GM19043 (cell line): ENCODE measurements at regions not wholly inside any gene's neighbourhood (a gene's known extent, or its start where the extent isn't known, plus 50 kb on each side); places are given as distances from the start of the nearest gene placed in this dataset.
"Not testable (repeated sequence)": the region's sequence is repeated elsewhere in the genome, so short reads cannot be mapped to it uniquely, and the experiment has no call there.

Experiments used
- ATAC-seq: cut with Tn5 transposase; IDR thresholded peaks from one replicate; pipeline ENCODE4 v1.9.1; 2021; ENCODE audit warnings: low read depth; ENCODE audit not compliant: unreplicated experiment

DNA sequence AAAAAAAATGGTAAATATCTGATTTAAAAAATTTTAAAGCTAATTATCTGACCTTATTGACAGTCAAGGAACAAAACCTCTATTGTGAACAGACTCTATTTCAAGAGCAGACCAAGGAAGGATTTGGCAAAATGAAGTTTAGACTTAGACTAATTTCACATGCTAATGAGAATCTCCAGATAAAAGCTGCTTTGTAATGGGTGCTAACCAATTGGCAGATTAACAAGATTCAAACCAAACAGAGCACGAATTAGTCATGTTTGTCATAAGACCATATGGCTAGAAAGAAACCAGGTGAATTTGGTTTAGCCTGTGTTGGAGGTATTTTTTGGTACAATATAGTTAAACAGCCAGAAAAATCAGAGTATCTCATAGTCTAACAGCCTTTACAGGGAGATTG lies 429.1 kb upstream of the NFE2L3 start:
- no peak for ATAC-seq

DNA sequence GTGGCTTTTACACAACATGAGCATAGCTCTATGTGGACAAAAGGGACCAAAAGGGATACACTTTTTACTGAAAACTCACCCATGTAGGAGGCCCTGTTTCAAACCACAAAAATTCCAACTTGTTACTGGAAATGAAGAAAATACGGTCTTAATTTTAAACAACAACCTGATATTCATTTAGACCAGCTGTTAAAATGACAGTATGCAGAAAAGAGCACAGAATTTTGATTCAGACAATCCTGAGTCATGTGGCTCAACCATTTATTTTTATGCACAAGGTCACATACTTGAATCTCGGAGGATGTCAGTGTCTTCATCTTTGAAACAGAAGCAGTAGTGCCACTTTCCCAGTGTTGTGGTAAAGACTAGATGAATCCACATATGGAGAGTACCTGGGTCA lies 426.5 kb upstream of the NFE2L3 start:
- ATAC-seq: no peak

DNA sequence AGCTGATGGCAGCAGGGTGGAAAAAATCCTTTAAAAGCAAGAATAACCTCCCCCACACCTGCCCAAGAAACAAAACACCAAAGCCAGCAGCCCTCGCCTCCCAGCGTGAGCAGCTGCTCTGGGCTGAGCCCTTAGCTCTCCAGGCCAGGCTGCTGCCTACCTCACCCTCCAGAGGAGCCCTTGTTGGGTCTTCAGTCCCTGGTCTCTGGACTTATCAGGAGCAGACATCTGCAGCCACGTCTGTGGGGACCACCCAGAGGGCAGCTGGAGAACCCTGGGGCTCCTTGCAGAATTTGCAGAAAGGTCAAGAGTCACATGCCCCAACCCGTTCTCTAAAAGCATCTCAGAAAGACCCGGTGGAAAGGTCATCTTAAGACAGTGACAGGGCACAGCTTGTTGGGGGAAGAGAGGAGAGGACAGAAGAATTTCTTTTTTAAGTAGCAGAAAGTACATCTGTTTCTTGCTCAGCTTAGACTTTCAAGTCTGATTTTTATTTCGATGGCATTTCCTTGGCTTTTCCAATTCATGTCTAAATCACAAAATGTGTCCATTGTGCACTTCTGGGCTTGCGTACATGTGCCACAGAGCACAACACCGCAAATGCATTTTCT lies 425.7 kb upstream of the NFE2L3 start:
- no peak for ATAC-seq

DNA sequence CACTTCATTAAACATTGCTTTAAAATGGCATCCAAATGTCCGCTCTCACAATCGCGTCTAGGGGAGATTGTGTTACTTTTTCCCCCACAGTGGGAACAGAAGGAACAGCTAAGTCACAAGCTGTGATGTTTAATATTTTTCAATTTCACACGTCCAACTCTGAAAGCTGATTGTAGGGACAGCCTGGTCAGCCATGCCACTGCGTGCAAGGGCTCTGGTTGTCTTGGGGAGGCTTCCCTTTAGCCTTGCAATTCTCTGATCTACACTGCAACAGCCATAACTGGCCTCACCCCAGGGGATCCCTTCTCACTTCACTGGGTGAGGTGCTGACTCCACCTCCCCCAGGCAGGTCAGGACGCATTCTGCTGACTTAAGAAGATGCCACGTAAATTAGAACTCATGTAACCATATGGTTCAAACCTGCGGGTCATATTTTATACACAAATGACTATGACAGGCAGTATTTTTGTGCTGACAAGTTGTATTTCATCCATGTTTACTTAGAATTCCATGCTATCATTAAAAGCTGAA lies 425.2 kb upstream of the NFE2L3 start:
- ATAC-seq: no peak

DNA sequence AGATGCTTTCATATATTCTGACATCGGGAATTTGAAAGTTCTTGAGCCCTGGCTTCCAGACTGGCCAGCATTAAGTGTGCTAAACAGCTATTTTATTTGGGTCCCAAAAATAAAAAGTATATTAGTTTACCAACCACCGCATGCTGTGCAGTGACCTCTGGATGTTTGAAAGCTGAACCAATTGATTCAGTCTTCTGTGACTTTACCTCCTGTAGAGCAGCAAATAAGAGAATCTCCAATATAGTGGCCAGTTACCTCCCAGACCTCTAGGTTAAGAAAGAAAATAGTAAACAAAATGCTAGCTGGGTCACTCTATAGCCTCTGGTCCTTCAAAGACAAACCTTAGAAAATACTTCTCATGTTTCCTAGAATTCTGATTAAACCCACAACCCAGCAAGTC lies 424.6 kb upstream of the NFE2L3 start:
- ATAC-seq: no peak

DNA sequence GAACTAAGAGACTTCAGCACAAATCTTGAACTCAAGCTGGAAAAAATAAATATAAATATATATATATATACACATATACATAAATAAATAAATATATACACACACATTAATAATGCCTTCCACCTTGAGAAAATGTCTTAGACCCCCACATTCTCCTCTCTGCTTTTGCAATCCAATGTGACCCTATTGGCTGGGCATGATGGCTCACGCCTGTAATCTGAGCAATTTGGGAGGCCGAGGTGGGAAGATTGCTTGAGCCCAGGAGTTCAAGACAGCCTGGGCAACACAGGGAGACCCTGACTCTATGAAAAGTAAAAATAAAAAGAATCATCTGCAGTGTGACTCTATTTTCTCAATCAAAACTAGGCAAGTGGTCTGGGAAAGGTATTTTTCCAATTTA lies 424.1 kb upstream of the NFE2L3 start:
- ATAC-seq: no peak

DNA sequence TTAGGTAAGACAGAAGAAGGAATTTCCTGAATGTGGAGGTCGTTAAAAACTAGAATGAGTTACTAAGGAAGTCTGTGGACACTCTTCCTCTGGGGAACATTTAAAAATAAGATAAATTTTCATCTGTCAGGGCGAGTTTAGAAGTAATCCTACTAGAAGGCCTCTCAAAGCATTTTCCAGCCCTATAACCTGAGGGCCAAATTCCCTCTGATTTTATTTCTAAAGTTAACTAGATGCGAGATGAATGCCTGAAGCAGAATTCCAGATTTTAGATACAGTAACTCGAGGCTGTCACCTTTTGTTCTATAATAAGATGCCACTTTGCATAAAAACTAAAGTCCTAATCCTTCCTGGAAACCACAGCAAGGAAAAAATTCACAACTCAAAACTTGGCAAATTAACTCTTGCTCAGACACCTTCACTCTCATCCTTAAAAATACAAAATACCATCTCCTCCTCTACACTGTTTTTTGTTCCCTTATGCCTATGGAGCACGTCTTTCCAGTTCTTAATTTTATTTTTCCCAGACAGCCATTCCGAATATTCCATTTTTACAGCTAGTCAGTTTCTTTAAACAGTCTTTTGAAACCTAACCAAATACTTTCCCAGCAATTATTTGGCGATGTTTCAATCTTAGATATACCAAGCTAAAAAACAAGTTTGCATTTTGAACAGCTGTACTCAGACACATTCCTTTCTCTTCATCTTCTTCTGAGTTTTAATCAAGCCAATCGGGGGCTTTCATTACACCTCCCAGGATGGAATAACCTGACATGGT lies 420.7 kb upstream of the NFE2L3 start:
- no peak for ATAC-seq

DNA sequence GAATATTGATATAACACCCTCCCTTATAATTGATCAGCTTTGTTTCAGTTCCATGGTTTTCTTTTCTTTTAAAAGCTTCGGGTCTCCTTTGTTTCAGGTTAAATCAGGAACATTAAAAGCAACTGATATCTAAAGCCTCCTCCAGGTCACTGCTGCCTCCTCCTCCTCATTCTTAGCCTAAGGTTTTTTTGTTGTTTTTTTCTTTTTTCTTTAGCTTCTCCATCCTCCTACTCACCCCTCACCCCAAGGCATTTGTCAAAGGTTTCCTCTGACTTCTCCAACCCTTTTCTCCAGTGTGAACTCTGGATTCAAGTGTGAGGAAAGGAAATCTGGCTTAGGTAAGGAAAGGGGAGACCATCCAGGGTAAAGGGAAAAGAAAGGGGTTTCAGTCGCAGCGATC lies 420.2 kb upstream of the NFE2L3 start:
- ATAC-seq: no peak

DNA sequence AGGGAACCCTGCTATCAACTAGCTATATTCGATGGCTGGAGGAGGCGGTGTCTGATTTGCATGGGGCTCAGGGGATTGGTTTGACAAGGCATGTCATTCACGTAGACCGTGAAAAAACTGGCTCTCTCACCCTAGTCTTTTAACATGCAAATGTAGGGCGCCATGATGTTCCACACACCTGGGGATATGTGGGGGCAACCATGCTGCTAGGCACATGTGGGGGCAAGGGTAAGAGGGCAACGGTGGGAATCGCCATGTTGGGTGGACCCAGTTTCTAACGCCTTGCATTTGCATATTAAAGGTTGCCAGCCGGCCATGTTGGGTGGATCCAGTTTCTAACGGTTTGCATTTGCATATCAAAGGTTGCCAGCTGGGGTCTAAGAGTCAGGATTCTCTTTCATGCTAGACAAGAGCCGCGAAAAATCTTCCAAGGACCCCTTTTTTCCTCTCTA lies 419.2 kb upstream of the NFE2L3 start:
- no peak for ATAC-seq

DNA sequence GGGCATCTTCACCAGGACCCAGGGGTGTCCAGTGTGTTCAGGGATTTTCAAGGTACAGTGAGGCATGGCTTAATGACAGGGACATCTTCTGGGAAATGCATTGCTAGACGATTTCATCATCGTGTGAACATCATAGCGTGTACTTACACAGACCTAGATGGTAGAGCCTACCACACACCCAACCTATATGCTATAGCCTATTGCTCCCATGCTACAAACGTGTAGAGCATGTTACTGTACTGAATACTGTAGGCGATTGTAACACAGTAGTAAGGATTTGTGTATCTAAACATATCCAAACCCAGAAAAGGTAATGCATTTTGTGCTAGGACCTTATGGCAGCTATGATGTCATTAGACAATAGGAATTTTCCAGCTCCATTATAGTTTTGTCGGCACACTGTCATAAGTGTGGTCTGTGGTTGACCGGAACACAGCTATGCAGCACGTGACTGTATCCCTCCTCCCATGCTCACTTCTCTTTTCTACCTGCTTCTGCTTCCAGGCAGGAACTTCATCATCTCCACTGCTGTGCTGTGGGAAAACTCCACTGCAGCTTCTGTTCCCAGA lies 416.2 kb upstream of the NFE2L3 start:
- ATAC-seq: no peak

DNA sequence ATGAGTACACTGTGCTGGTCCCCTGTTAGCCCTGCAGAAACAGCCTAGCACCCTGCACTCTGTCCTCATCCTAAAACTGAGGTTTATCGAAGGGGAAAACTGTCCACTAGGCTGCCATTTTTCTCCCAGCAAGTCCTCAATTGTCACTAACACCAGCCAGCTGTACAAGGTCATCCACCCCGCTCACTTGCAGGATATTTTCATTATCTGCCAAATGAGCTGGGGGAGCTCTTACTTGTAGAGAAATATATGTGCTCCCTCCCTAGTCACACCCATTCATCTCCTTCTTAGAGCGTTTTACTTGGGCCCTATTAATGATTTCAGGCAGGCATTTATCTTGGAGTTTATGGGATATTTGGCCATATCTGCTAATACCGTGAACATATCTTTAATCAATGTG lies 413.5 kb upstream of the NFE2L3 start:
- no peak for ATAC-seq

DNA sequence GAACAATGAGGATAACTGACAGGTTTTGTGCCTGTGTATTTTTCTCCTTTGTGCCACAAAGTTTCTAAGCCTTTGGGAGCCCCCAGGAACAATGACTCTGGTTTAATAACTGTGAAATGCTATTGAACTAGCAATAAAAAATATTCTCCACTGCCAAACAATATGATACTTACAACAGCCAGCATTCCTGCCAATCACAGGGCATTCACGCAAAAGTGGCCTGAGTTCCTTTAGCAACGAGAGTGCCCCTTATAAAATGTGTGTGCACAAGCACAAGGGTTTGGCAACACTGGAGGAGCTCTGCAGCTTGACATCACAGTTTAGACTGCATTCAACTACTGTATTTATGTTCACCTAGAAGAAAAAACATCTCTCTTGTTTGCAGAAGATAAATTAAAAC lies 412.9 kb upstream of the NFE2L3 start:
- ATAC-seq: no peak

DNA sequence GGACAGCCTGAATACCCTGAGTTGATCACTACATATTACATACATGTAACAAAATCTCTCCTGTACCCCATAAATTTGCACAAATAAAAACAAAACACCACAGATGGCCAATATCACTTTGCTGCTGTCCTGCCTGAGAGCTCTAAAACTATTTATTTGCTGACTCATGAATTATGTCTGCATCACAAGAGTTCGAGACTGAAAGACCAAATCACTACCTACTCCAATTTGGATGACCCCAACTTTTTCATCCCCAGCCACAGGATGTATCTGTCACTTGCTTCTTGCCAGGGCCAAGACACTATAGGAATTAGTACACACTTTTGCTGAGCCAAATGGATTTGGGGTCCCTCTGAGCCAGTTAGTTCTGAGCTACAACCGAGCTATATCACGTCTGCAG lies 409.7 kb upstream of the NFE2L3 start:
- ATAC-seq: no peak

DNA sequence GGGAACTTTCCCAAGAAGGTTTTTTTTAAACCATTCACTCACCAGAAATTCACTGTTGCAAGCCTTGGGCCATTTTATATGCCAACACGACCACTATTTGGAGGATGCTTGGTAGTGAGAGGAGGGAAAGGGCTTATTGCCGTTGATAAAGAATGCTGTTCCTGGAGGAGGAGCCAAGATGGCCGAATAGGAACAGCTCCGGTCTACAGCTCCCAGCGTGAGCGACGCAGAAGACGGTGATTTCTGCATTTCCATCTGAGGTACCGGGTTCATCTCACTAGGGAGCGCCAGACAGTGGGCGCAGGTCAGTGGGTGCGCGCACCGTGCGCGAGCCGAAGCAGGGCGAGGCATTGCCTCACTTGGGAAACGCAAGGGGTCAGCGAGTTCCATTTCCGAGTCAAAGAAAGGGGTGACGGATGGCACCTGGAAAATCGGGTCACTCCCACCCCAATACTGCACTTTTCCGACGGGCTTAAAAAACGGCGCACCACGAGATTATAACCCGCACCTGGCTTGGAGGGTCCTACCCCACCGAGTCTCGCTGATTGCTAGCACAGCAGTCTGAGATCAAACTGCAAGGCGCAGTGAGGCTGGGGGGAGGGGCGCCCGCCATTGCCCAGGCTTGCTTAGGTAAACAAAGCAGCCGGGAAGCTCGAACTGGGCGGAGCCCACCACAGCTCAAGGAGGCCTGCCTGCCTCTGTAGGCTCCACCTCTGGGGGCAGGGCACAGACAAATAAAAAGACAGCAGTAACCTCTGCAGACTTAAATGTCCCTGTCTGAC lies 408.1 kb upstream of the NFE2L3 start:
- not testable (repeated sequence) for ATAC-seq

DNA sequence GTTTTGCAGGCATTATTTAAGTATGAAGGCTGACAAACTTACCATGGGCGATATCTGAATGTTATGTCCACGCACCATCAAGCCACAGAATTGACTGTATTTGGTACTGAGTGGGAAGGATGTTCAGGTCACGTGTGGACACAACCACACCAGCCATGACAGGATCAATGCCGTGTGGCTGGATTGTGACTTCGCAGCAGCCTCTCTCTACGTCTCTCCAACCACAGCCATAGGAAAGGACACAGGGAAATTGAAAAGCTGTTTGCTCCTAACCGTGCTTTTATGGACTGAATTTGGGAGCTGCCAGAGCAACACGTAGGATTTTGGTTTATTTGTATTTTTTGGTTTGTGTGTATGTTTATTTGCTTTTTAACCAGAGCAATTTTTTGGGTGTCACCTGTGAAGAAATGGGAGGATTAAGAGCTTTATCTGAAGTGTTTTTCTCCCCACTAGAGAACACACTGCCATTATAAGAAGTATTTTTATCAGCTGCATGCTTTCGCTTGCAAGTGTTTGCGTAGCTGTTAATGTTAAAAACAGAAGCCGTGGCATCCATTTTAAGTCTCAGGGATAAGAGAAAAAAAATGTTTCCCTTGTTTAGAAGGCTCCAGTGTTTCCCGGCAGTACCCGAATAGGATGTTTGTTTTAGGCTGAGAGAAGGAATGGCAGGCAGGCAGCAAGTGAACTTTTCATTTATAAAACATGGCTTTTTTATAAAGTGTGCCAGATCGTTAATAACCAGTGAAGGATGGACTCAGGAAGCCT lies 401.1 kb upstream of the NFE2L3 start:
- no peak for ATAC-seq

DNA sequence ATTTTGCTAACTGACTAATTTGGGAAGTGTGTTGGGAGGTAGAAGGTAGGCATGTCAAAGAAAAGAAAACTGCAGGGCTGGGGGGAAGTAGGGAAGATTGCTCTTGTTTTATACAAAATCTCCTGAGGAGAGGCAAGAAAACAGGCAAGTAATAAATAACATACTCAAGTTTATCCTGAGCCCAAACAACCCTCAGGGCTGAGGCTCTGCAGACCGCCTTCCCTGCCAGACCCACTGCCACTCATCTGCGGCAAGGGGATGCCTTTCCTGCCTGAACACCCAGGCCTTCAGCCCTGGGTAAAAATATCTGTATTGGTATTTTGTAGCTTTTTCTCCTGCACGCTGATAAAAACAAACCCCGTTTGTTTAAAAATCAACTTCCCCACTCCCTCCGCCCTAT lies 399.8 kb upstream of the NFE2L3 start:
- ATAC-seq: no peak

DNA sequence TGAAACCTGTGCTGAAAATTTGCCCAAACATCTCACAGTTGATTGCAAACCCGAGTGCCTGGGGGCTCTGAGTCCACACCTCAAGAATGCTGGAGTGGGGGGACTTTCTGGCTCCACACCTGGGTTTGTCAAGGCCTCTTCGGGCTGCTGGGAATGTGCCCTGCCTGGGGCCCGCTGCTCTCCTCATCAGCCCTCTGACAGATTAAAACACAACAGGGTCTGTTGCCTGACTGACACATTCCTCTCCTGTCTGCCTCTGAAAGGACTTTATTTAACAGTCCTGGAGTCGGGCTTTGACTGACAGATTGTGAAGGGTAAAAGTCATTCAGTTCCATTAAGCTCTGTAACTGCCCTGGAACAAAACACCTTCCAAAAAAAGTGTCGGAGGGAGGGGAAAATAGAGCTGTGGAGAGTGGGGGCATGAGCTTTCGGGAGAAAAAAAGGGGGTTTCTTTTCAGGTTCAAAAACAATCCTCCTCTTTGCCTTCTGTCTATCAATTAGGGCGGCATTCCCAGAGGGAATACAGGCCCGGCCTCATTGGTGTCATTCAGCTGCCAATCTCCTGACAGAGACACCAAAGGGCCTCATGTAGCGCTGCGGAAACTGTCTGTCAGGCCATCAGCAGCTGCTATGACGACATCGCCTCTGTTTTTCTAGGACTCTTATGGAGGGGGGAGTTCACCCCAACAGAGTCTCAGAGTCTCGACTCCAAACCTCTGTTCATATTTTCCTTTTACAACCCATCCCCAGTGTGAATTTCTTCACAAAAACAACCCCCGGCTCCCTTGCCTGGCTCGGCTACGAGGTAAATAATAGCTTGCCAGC lies 398.8 kb upstream of the NFE2L3 start:
- ATAC-seq: no peak

DNA sequence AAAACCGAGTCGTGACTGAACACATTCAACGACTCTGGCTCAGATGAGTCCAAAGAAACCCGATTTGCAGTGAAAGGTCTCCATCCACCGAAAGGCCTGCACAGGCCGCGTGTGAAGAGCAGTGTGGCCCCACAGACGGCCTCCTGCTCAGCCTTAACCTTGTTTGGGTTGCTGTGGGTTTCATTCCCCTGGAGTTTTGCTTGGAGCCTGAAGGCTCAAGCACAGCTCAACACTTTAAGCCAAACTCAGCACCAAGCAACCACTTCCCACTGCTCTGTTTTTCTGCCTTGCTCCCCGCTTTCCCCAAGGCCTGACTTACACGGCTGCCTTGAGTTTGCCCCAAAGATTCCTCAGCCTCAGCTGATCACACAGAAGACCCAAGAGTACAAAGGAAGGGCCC lies 398.2 kb upstream of the NFE2L3 start:
- no peak for ATAC-seq

DNA sequence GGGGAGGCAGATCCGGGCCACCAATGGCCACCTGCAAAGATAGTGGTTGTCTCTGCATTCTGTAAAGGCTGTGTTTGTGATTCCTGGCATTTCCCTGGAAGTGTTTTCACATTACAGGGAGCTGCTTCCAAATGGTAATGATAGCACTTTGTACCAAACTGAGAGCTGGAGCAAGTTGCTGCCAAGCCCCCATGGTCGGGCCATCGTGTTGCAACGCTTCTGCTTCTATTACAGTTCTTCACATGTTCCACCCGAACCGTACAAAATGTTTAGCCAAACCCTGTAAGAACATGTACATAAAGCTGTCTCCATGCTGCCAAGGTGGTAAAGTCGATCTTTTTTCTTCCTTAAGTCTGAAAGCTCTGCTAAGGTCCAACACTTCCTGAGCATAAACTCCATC lies 397.7 kb upstream of the NFE2L3 start:
- ATAC-seq: no peak

DNA sequence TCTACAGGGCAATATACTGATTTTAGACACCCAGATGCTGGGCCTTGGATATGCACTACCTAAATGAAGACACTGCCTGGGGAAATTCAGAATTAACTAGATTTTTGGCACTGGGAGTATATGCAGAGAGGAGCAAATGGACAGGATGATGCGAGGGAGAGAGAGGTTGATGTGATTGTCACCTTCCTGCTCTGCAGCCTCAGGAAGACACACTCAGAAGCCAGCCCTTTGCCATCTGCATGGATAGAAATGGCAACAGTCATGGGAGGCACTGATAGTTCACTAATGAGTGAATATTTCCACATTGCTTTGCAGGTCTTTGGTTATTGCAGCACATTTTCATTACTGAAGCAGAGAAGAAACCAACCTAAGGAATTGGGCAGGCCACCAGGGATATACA lies 397.2 kb upstream of the NFE2L3 start:
- no peak for ATAC-seq
